GM12878 (cell line): ENCODE measurements at regions not wholly inside any gene's neighbourhood (a gene's known extent, or its start where the extent isn't known, plus 50 kb on each side); places are given as distances from the start of the nearest gene placed in this dataset.

ENCODE experiments used
- ATAC-seq: fragments of 200-7000 bp; cut with Tn5 transposase; 3 replicates; pipeline ENCODE4 v1.9.1; 2020; ENCODE audit warnings: mild to moderate bottlenecking, moderate library complexity
- BruUV-seq: library from RNA; stranded (reverse); fragments of 400-500 nt; replicated peaks from 2 replicates; lab custom pipeline; 2021; lab: Mats Ljungman, UMichigan
- CTCF ChIA-PET: fragments of 300-600 bp; sonication (Branson Sonifier 250); formaldehyde crosslinking; extraction: SDS; loops from one replicate; lab custom pipeline; 2021; ENCODE audit warnings: inconsistent platforms; lab: Yijun Ruan, JAX
- POLR2A ChIA-PET: fragments of 350-600 bp; formaldehyde crosslinking; extraction: SDS; loops from one replicate; lab custom pipeline; 2021; ENCODE audit warnings: inconsistent platforms; lab: Charles Lee
- RAD21 ChIA-PET: fragments of 300-600 bp; sonication (Branson Sonifier 250); formaldehyde crosslinking; loops from one replicate; lab custom pipeline; 2023; ENCODE audit warnings: antibody characterized with exemption; ENCODE audit not compliant: unreplicated experiment; lab: Charles Lee
- SMC1A ChIA-PET: fragments of 300-600 bp; sonication (Branson Sonifier 250); formaldehyde crosslinking; loops from one replicate; lab custom pipeline; 2023; ENCODE audit not compliant: unreplicated experiment, uncharacterized antibody; lab: Charles Lee
- DNase-seq: peaks from one replicate; pipeline ENCODE4 v3.0.0-alpha.2; 2011; ENCODE audit warnings: low read depth, low spot score
- FAIRE-seq: peaks from 3 replicates; lab custom pipeline; 2011; peaks lifted over from hg19 to GRCh38; lab: Jason Lieb, UNC
- H2AFZ ChIP-seq: 2 replicates; pipeline ENCODE4 v1.6.0; 2011; ENCODE audit warnings: low read depth, low read length, control low read depth; ENCODE audit not compliant: control insufficient read depth
- H3K27ac ChIP-seq: 2 replicates; pipeline ENCODE4 v1.5.1; 2011; ENCODE audit warnings: control low read depth; ENCODE audit not compliant: control insufficient read depth, insufficient read depth
- H3K27me3 ChIP-seq, 2 experiments: replicated peaks in 1 of 2; 2 replicates each; pipeline versions ENCODE4 v1.6.0 to v1.6.1; 2011; ENCODE audit warnings: low read length in 1 of 2; ENCODE audit not compliant: control insufficient read depth in 2 of 2, insufficient read depth in 2 of 2
- H3K36me3 ChIP-seq, 2 experiments: 2 replicates each; pipeline ENCODE4 v1.5.1; 2011; ENCODE audit warnings: low read length in 1 of 2; ENCODE audit not compliant: control insufficient read depth in 2 of 2, insufficient read depth in 2 of 2
- H3K4me1 ChIP-seq: 2 replicates; pipeline ENCODE4 v1.6.1; 2011; ENCODE audit warnings: mild to moderate bottlenecking, low read length, moderate library complexity, mixed read lengths; ENCODE audit not compliant: control insufficient read depth, insufficient read depth
- H3K4me2 ChIP-seq: 2 replicates; pipeline ENCODE4 v1.6.0; 2011; ENCODE audit warnings: control low read depth; ENCODE audit not compliant: control insufficient read depth, insufficient read depth
- H3K4me3 ChIP-seq: fragments of 200-600 bp; sonication (generic); 2 replicates; pipeline ENCODE4 v1.5.1; 2016
- H3K79me2 ChIP-seq: 2 replicates; pipeline ENCODE4 v1.6.0; 2011; ENCODE audit warnings: low read length; ENCODE audit not compliant: control insufficient read depth, insufficient read depth
- H3K9ac ChIP-seq: 2 replicates; pipeline ENCODE4 v1.8.0; 2011; ENCODE audit warnings: low read length, control low read depth, mixed read lengths; ENCODE audit not compliant: control insufficient read depth, insufficient read depth
- H3K9me3 ChIP-seq: replicated peaks from 3 replicates; pipeline ENCODE4 v1.5.1; 2011; ENCODE audit warnings: mild to moderate bottlenecking, low read length; ENCODE audit not compliant: control insufficient read depth, insufficient read depth
- H4K20me1 ChIP-seq: 2 replicates; pipeline ENCODE4 v1.6.0; 2011; ENCODE audit not compliant: control insufficient read depth, insufficient read depth
- ETV6 ChIP-seq, 2 experiments: fragments of 450-650 bp in 1 of 2; IDR thresholded peaks in 1 of 2; conservative IDR thresholded peaks in 1 of 2; 2 replicates each; pipeline ENCODE4 v1.6.1; 2014; ENCODE audit warnings: antibody characterized with exemption in 1 of 2, borderline replicate concordance in 1 of 2, low read depth in 1 of 2, mild to moderate bottlenecking in 1 of 2, moderate library complexity in 1 of 2
- NKRF ChIP-seq: fragments of 450-650 bp; conservative IDR thresholded peaks from 2 replicates; pipeline ENCODE4 v1.6.1; 2017; ENCODE audit warnings: mild to moderate bottlenecking, moderate library complexity
- RAD51 ChIP-seq: fragments of 450-650 bp; IDR thresholded peaks from 2 replicates; pipeline ENCODE4 v1.6.1; 2016; ENCODE audit warnings: moderate library complexity, mild to moderate bottlenecking, inconsistent platforms
- USF1 ChIP-seq: IDR thresholded peaks from 2 replicates; pipeline ENCODE4 v1.6.1; 2011; ENCODE audit warnings: borderline replicate concordance, low read depth, mild to moderate bottlenecking, moderate library complexity, mixed read lengths, low read length; ENCODE audit not compliant: insufficient read depth; ENCODE audit errors: extremely low read length
- WGBS: methylation state at CpG from one replicate; pipeline ENCODE4 v1.1.6; 2016; ENCODE audit warnings: low lambda C conversion rate; ENCODE audit not compliant: insufficient replicate concordance, insufficient coverage; ENCODE audit errors: missing lambda C conversion rate; 5-methylcytosine and 5-hydroxymethylcytosine counted together
- in situ Hi-C: fragments of 300-500 bp; cut with MboI; formaldehyde crosslinking; loops from 9 replicates; pipeline ENCODE4 v1.14.3; 2018; ENCODE audit warnings: mixed read lengths
- intact Hi-C: fragments of 100-400 bp; cut with micrococcal nuclease; formaldehyde crosslinking; loops from one replicate; pipeline ENCODE4 v1.14.2; 2022; ENCODE audit not compliant: unreplicated experiment

GRCh38 chr10:30784897-30785605 is 155.5 kb upstream of the LYZL2 start (continued):
- no peak for TF ChIP-seq USF1

GRCh38 chr10:30784524-30784896 is 155.0 kb upstream of the LYZL2 start:
- in situ Hi-C loops = no loop called here
- CTCF ChIA-PET = interaction anchor here (0.6 to 4.7 kb wide), 42 partner anchors 10 to 1122 kb away, joined by 3 to 24 read pairs (median 4); partner anchors contain the start of gene ZNF438
- Histone ChIP-seq H3K4me1 (peaks cover 15% of the 10 kb centered on the region), H3K4me3 (peak overlapping the region; percentile 86), H3K9me3 (no peaks in the 10 kb centered on the region), H4K20me1 (no peaks in the 10 kb centered on the region), H3K27me3 (no peaks in the 10 kb centered on the region), H3K27ac (no peak overlapping the region), H2AFZ (peak overlapping the region; percentile 84), H3K4me2 (peak overlapping the region; percentile 91), H3K79me2 (no peaks in the 10 kb centered on the region), H3K9ac (peak overlapping the region; percentile 58), H3K36me3 (no peaks in the 10 kb centered on the region)
- DNase-seq = no peak
- WGBS = 3% methylated on average over 4 of the region's 5 CpGs
- BruUV-seq = no TSS peak
- POLR2A ChIA-PET = interaction anchor here (0.6 to 0.7 kb wide), 2 partner anchors 25 to 598 kb away, joined by 5 to 10 read pairs; no protein-coding TSS in a partner anchor
- no peak for ATAC-seq
- RAD21 ChIA-PET = interaction anchor here (0.7 to 3.7 kb wide), 29 partner anchors 13 to 1025 kb away, joined by 3 to 35 read pairs (median 5); partner anchors contain the start of gene ZNF438
- SMC1A ChIA-PET = interaction anchor here (0.7 to 3.8 kb wide), 25 partner anchors 11 to 1025 kb away, joined by 3 to 24 read pairs (median 4); partner anchors contain the start of gene ZNF438
- no peak for FAIRE-seq
- TF ChIP-seq ETV6 (conservative IDR thresholded peaks at IDR 0.05 in 1 of 2, IDR thresholded peaks at IDR 0.05 in 1 of 2; ENCODE audit: borderline replicate concordance in 1 of 2, low read depth in 1 of 2) = no peak
- no peak for TF ChIP-seq NKRF
- TF ChIP-seq RAD51 = no peak
- intact Hi-C loops = loop anchor here (1.0 to 10.0 kb wide), 6 partner anchors 97 to 1024 kb away; partner anchors contain the start of gene ZNF438
